DMS114 treated with DMSO at 0.1 percent for 48 hours (cell line): ENCODE measurements at regions not wholly inside any gene's neighbourhood (a gene's known extent, or its start where the extent isn't known, plus 50 kb on each side); places are given as distances from the start of the nearest gene placed in this dataset.

Experiments
- DNase-seq: peaks from one replicate; lab custom pipeline; 2025; ENCODE audit not compliant: unreplicated experiment; lab: John Stamatoyannopoulos, UW

- peak; percentile 6 for DNase-seq
Measured at GRCh38 chr6:163971841-163972838, 557.6 kb downstream of the QKI start.

DNA sequence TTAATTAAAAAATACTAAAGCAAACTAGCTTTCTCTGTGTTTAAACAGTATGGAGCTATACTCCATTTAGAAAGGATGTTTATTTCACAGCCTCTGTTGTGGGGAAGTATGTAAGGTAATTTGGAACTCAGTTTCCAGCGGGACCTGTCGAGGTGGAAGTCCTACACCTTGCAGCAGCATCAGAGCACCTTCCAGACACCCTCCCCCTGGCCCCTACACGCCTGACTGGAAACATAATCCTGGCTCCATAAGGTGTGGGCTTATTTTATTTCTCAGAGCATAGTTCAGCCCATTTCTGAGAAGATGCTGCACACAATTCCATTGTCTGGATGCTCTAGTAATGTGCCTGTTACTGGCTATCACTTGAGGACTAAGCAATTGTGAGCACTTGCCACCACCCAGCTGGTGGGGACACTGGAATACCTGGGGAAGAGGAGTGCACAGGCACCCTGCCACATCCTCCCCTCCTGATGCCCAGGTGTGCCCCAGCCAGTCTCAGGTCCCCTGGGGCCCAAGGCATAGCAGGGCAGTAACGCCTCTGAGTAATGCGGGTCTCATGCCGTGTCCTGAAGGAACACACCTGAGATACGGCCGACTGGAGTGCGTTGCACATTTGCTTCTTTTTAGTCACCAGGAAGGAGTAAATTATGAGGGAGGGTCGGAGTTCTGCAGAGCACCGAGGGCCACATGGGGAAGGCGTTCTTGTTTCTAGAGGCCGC, 556.5 kb downstream of the QKI start:
- DNase-seq = no peak

DNA sequence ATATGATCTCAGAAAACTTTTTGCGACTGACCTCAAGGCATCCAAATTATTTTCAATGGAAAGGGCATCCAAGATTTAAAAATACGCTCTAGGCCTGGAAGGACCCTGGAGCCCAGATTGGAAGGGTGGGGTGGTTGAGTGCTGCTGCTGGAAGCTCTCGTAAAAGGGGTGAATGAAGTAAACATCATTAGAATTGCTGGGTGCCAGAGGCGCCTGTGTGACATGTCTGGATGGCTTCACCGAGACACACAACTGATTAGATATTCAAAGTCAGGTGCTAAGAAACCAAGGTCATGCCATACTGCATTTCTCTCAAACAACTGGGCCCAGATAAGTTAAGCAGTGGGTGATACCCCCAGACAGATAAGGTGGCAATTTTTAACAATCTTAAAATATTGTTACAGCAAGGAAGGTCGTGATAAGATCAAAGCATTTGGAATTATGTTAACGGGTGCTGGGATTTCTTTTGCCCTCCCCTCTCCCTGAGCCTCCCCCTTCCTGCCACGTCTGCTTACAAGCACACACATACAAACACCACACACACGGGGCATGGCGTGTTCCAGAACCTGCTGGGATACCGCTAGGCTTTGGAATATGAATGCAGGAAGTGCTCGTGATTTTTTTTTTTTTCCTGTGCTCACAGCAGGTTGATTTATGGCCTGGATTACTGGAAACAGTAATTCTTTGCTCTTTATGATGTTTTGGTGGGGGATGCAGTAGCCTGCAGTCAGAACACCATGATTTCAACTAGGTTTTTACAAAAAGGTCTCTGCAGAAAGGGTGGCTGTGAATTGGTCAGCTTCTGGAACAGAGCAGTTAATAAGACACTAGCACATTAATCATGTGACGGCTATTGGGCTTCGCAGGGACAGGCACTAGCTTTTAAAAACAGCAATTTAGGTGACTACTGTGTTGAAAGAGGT, 551.2 kb downstream of the QKI start:
- DNase-seq = no peak

GRCh38 chr6:163964789-163965188, 550.3 kb downstream of the QKI start:
- DNase-seq = no peak

GRCh38 chr6:163963205-163964120, 548.9 kb downstream of the QKI start:
- DNase-seq = no peak

DNA sequence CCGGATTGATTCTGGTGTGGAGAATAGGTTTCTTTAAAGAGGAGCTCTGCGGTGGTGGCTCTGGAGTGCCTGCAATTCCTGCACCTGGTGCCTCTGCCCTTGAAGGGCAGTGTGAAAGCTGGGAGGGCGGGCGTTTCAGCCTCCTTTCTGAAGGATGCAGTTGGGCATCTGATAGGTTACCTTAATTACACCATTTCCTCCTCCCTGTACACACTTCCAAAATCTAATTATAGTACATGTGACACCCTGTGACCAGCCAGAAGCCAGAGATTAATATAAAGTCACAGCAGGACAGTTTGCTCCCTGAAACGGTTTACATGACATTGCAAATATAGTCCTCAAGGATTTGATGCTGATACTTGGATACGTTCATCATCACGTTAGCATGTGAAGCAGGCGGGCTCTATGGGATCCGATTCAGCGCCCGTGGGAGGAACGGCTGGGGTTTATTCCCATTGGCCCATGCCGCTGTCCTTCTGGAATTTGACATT, 548.2 kb downstream of the QKI start:
- DNase-seq = no peak

DNA sequence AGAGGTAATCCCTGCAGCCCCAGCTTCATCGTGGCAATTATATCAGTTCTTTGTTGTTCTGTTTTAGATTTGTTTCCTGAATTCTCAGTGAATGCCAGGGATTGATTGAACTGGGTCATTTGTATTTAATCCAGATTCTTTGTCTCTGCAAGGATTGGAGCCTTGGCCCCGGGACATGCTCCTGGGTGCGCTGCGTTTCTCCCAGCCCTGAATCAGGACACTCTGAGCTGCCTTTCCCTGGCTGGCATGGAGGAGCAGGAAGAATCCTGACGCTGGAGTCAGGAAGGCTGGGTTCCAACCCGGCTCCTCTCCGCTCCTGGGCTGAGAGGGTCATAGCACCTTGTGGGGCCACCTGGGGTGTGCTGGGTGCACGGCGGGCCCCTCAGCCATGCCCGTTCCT, 545.6 kb downstream of the QKI start:
- DNase-seq = no peak

- no peak for DNase-seq
Measured at GRCh38 chr6:163958646-163959045, 544.1 kb downstream of the QKI start.

- DNase-seq = peak; percentile 7
Measured at GRCh38 chr6:163956571-163957407, 542.3 kb downstream of the QKI start.

GRCh38 chr6:163955756-163956155, 541.2 kb downstream of the QKI start:
- no peak for DNase-seq

GRCh38 chr6:163955096-163955495, 540.6 kb downstream of the QKI start:
- no peak for DNase-seq

DNA sequence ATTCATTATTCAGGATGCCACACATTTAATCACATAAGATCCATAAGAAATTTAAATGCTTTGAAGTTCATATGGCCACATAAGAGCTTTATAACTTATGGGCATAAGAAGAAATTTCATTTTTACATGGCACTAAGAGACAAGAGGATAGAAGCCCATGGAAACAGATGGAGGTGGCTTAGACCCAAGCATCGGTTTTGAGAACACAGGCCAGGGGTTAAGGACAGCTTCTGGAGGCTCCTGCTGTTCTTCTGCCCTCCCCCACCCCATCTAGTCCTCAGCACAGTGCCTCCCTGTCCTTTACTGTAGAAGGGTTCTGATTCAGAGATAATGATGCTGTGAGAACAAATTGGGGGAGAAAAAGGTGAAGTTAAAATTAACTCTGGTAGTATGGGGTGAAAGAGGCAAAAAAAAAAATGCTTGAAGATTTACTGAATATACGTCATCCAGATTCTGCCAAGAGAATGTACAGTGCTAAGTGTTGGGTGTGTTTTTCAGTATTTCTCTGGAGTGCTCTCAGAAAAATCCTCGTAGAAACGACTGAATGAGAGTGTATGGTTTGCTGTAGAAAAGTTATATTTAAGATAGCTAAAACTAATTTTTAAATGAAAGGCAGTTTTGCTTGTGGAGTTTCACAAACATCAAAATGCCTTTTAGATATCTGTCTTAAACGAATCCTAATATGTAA, 539.7 kb downstream of the QKI start:
- DNase-seq = no peak

DNA sequence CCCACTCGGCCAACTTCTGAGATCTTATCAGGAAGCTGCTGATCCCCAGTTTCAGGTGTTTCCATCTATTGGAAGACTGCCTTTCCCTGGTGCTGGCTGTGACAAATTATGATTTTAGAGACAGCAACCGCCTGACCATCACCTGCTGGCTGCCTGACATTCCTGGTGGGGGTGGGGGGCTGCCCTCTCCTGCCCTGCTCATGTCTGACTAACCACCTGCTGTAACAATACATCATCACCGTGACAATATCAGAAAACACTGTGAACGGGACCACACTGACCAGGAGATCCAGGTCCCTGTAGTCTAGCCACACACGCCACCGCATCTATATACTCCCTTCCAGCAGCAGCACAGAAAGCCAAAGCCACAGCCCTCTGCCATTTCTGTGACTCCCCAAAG, 537.5 kb downstream of the QKI start:
- DNase-seq = no peak

DNA sequence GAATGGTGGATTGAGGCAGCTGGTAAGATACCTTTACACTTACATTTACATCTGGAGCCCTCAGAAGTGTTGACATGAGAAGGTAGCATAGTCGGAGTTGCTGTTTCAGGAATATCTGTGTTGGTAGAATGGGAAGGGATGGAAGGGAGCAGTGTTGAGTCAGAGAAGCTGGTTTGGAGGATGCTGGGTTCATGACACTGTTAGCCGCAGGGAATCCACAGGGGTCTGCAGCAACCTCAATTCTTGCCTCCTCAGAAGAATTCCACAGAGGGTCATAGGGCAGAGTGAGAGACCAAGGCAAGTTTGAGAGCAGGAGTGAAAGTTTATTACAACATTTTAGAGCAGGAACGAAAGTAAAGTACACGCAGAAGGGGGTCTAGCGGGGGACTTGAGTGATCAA, 536.8 kb downstream of the QKI start:
- DNase-seq = no peak

GRCh38 chr6:163950159-163950558, 535.6 kb downstream of the QKI start:
- DNase-seq = no peak

DNA sequence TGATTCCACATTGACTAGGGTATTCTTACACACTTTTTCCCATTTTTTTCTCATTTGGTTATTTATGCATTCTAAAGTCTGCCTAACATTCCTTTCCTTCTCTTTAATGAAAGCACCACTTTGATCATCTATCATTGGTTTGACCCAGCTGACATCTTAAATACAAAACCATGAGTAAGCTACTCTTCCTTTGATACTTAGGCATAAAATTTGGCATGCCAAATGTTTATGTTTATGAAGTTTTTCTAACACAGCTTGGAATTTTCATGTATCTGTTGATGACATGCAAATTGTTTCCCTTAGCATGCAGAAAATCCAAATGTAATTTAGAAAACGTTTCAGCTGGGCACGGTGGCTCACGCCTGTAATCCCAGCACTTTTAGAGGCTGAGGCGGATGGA, 534.9 kb downstream of the QKI start:
- DNase-seq = no peak

DNA sequence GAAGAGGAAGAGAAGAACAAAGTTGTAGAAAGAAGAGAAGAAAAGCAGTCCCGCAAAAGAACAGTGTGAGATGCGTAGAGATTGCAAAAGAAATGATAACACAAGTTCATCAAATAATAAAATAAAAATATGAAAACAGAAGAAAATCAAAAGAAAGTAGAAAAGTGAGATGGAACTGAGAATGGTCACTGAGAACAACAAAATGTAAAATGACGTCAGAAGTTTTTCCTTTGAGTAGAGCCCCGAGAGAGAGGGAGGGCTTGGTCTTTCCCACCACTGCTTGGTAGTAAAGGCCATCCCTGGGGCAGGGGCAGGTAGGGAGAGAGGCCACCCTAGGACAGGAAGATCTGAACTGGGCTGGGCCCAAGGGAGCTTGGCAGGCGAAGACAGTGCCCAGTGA, 533.7 kb downstream of the QKI start:
- no peak for DNase-seq

DNA sequence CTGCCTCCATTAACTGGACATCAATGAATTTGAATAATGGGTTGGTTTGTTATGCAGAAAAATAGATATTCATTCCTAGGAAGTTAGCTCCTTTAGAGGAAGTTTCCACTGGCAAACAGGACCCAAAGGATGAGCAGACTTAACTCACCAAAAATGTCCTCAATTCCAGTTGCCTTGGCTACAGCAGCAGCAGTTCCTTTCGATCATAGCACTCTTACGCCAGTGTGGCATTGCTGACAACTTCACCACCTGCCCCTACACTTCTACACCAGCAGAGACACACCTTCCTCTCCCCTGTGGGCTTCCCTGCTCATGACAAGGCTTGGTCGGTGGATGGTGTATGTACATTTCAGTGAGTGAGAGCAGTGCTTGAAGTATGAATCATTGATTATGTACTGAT, 532.8 kb downstream of the QKI start:
- no peak for DNase-seq
